HG03460 (cell line): ENCODE measurements at regions not wholly inside any gene's neighbourhood (a gene's known extent, or its start where the extent isn't known, plus 50 kb on each side); places are given as distances from the start of the nearest gene placed in this dataset.
A peak's percentile ranks its signal among the peaks of the same experiment; 100 is the strongest.

Experiments used
- ATAC-seq: cut with Tn5 transposase; IDR thresholded peaks from one replicate; pipeline ENCODE4 v1.9.1; 2021; ENCODE audit not compliant: unreplicated experiment

DNA sequence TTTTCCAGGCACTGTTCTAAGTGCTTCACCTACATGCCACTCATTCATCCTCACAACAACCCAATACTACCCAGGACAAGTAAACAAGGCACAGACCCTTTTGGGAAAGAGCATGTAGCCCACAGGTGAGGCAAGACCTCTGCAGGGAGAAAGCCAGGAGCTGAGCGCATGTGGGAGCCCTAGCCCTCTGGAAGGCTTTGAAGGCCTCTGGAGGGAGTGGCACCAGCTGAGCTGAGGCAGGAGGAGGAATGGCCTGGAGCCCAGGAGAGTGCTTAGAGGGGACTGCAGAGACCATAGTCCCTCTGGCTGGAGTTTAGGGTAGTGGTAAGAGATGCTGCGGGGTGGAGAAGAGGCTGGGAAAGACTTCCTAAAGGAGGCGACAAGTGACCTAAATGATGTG lies 516.5 kb downstream of the FUT8 start:
- ATAC-seq, result no peak

- no peak for ATAC-seq
These were observed 521.0 kb downstream of the FUT8 start for GRCh38 chr14:65933400-65934069.

DNA sequence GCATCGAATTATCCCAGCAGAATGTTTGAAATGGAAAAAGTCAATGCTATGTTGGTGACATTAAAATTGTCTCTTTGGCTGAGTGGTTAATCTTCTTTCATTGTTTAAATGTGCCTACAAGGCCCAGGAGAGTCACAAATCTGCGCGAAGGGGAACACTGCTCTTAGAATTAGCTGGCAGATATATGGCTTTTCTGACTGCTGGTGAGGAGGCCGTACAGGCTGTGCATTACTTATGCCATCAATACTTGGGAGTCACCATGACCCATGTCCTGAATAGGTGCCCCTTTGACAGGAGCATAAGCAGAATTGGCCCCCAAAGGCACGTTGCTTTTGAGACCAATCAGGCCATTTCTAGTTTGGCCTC lies 521.5 kb downstream of the FUT8 start:
- no peak for ATAC-seq

DNA sequence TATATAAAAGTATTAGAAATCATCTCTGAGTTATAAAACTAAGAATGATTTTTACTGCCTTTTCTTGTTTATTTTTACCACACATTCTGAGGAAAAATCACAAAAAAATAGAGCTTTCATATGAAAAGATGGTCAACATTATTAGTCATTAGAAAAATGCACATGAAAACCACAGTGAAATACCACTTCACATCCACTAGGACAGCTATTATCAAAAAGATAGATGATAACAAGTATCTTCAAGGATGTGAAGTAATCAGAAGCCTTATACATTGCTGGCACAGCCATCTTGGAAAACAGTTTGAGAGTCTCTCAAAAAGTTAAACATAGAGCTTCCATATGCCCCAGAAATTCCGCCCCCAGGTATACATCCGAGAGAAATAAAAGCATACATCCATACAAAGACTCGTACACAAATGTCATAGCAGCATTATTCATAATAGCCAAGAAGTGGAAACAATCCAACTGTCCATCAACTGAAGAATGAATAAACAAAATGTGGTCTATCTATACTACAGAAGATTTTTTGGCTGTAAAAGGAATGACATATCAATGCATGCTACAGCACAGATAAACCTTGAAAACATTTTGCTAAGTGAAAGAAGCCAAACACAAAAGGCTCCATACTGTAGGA lies 523.9 kb downstream of the FUT8 start:
- no peak for ATAC-seq

DNA sequence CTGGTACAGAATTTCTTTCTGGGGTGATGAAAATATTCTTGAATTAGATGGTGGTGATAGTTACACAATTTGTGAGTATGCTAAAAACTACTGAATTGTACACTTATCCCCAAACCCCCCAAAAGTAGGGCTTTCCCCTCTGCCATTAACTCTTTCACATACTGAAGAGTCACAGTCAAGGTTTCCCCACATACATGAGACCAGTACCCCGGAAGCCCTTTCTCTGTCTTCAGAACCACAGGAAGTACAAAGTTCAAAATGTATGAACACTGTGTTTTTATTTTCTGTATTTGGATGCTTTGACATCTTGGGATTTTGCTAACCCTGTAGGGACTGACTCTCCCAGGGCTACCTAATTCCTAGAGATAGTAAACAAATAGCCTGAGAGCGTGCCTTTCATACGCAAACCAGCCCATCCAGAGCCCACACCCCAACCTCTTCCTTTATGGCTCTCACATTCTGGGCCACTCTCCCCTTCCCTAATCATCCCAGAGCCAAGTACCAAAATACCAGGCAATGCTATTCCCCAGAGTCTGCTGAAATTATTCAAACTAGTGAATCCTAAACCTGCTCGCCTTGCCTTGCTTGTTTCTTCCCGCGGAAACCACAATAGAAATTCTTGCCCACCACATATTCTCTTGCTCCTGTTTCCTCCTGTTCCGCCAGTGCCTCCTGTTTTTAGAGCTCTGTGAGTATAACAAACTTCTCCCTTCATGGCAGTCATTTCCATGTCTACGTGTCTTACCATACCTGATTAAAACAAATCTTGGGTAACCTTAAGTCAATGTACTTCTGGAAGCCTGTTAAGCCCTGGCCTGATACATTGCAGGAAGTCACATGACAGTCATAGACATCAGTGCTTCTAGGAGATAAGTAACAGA lies 524.8 kb downstream of the FUT8 start:
- ATAC-seq, result no peak

DNA sequence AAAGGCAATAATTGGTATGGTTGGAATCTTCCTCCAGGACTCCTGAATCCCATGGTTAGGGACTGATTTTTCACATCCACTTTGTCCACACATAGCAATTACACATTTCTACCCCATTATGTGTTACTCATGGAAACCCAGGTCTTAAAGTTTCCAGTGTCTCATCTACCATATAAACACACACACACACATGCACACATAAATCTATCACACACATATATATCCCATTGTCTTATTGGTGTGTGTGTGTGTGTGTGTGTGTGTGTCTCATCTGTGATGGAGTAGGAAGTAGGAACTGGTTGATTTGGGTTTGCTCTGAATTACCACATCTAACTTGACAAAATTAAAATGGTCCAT lies 525.4 kb downstream of the FUT8 start:
- no peak for ATAC-seq

DNA sequence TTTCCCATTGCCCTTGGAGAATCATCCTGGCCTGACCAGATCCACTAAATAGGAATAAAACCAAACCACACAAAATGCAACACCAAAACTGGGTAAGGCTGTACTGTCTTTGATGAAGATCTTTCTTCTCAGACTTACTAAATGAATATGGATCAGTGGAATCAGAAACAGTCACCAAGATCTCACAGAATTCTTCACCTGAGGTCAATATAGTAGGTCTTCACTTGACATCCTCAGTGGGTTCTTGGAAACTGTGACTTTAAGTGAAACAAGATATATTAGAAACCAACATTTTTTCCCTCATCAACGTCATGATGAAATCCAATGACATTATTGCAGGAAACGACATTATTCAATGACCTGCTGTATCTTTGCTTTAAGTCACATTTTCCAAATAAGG lies 526.2 kb downstream of the FUT8 start:
- no peak for ATAC-seq

DNA sequence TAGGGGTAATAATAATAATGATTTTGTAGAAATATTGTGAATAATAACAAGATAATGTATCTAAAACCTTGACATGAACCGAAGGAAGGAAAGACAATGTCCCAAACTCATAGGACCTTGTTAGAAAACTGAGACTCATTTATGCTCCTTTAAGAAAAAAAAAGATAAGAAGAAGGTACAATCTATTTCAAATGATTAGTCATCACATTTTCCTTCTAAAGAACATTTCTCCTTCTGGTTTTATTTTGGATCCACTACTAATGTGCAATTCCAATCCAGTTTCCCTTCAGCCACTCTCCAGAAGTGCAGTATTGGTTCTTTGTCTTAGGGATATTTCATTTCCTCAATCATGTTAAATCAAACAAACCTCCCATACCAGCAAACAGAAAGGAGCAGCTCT lies 526.7 kb downstream of the FUT8 start:
- no peak for ATAC-seq

DNA sequence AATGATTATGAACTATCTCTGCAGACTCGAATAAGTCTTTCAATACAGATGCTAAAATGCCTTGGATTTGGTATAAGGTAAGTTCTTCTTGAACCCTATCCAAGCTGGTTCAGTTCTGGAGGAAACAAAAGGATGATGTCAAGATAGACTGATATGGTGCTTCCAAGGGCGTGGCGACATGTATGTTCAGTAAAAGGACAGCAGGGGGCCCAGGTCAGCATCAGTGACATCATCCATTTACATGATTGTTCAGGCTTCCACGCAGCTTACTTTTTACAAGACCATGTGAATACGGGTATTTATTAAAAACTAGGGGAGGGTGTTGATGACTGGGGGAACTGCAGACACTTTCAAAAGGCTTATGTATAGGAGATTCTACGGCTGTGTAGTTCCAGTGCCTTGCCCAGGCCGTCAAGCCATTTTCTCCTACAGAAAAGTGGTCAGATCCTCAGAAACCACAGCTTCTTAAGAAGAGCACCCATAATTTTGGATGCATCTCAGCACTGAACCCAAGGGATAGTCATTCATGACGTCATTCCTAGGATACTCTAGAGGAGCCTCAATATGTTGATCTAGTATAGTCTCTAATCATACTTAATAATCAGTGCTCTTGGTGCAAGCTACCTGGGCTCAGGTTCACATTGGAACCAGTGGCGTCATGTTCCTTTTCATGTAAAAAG lies 527.7 kb downstream of the FUT8 start:
- ATAC-seq, result no peak

- no peak for ATAC-seq
These were observed 528.6 kb downstream of the FUT8 start for GRCh38 chr14:65941091-65941490.

DNA sequence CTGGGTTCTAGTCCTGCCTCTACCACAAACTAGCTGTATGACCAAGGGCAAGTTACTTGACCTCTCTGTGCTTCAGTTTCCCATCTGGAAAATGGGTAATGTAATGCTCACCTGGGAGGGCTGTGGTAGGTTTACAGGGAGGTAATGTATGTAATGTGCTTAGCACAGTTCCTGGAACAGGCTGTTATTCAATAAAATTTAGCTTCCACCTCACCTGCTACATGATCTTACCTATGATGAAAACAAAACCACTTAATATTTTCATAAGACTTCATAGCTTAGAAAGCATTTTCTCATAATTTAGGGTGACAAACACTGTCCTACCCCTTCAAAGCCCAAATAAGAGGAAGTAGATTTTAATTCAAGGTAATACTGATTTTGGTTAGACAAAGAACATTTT lies 530.6 kb downstream of the FUT8 start:
- ATAC-seq, result no peak

- ATAC-seq, result no peak
These were observed 531.4 kb downstream of the FUT8 start for GRCh38 chr14:65943916-65944410.

- no peak for ATAC-seq
These were observed 532.8 kb downstream of the FUT8 start for GRCh38 chr14:65945327-65945726.

DNA sequence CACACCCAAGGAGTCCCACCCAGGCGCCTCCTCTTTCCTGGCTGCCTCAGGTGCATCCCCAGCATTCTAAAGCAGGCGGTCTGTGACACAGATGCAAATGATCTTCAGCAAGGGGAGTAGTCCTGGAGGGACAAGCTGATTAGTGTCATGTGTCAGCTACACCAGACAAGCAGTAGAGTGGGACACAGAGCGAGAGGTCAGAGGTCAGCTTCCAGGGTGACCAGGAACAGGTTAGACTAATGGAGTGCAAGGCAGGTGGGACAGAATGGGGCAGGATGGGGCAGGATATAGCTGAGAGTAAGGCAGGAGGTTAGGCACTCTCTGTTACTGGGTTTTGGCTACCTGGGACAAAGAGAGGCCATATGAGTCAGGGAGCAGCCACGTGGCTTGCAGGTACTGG lies 534.0 kb downstream of the FUT8 start:
- no peak for ATAC-seq

DNA sequence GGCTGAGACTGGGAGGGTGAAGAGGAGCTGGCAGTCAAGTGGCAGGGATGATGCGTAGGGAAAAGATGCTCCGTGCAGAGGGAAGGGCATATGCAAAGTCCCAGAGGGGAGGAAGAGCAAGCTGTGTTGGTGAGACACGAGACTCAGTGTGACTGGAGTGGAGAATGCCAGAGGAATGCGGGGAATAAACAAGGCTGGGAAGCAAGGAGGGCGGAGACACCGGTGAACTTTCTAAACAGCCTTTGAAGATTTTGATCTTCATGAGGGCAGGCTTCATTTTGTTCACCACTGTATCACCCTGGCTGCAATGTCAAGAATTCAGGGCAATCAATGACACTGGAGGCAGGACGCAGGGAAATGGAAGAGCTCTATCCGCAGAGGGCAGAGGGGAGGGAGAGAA lies 535.8 kb downstream of the FUT8 start:
- no peak for ATAC-seq

- peak; percentile 68 for ATAC-seq
These were observed 536.3 kb upstream of the CCDC196 start for GRCh38 chr14:65949711-65950516.

- no peak for ATAC-seq
These were observed 531.2 kb upstream of the CCDC196 start for GRCh38 chr14:65954942-65955341.

- ATAC-seq, result no peak
These were observed 528.5 kb upstream of the CCDC196 start for GRCh38 chr14:65957631-65958205.

DNA sequence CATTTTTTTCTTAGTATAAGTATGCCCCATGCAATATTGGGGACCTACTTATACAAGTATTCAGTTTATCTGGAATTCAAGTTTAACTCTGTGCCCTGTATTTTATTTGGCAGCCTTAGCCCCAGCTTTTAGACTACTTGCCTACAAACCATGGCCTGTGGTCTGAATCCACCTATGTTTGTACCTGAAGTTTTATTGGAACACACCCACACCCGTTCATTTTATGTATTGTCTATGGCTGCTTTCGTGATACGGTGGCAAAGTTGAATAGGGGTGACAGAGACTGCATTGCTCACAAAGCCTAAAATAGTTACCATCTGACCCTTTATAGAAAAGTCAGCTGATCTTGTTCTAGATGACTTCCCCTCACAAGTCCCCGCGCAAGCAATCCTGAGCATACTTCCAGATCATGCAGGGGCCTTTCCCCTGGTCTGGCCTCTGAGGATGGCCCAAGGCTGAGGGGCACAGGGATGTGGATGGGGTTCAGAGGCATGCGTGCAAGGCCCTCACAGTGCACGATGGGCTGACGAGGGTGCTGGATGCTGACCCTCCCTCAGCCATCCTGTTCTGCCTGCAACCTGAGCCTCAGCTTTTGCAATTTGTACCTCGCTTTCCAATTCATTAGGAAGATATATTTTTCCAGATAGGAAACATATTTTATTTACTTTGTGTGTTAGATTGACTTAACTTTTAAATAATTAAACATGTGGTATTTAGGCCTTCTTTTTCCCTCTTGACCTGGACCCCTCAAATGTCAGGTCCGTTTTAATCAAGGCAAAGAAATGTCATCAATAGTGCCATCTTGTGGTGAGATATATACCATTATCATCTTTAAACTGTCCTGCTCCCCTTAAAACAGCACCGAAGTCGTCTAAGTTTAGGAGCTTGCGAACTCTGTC lies 527.3 kb upstream of the CCDC196 start:
- ATAC-seq, result peak; percentile 46
